ENCODE measurements at regions not wholly inside any gene's neighbourhood (a gene's known extent, or its start where the extent isn't known, plus 50 kb on each side); places are given as distances from the start of the nearest gene placed in this dataset.

DNA sequence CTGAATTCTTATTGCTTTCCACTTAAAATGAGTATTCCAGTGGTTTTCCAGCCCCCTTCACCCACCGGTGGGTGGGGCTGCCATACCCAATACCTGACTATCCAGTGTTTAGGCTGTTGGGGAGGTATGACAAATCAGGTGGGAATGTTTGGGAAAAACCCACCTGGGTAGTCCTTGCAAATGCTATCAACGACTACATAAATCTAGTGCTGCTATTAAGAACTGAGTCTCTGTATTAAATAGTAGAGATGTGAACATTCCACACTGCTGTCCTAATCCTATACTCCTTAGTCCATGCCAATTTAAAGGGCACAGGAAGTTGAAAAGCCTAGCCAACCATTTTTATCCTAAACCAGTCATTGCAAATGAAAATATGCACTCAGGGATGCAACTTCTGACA lies 126.6 kb downstream of the AXIN2 start:
- TF ChIP-seq, protein P1, sequence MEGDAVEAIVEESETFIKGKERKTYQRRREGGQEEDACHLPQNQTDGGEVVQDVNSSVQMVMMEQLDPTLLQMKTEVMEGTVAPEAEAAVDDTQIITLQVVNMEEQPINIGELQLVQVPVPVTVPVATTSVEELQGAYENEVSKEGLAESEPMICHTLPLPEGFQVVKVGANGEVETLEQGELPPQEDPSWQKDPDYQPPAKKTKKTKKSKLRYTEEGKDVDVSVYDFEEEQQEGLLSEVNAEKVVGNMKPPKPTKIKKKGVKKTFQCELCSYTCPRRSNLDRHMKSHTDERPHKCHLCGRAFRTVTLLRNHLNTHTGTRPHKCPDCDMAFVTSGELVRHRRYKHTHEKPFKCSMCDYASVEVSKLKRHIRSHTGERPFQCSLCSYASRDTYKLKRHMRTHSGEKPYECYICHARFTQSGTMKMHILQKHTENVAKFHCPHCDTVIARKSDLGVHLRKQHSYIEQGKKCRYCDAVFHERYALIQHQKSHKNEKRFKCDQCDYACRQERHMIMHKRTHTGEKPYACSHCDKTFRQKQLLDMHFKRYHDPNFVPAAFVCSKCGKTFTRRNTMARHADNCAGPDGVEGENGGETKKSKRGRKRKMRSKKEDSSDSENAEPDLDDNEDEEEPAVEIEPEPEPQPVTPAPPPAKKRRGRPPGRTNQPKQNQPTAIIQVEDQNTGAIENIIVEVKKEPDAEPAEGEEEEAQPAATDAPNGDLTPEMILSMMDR (conservative IDR thresholded peaks at IDR 0.05 in 1 of 2, IDR thresholded peaks at IDR 0.05 in 1 of 2; ENCODE audit: low read depth in 1 of 2, low read length in 2 of 2), result no peak
- TF ChIP-seq EZH2 (IDR thresholded peaks at IDR 0.05; ENCODE audit: low read length, missing control alignments), result no peak

Measured in fibroblast of lung (primary cell).